Right renal pelvis (tissue), 4 donors: ENCODE measurements at regions not wholly inside any gene's neighbourhood (a gene's known extent, or its start where the extent isn't known, plus 50 kb on each side); places are given as distances from the start of the nearest gene placed in this dataset.

Experiments
- DNase-seq, 4 donors: peaks; one replicate each; pipeline ENCODE4 v3.0.0-alpha.2; 2013; ENCODE audit warnings: low read depth in 4 of 4, low spot score in 3 of 4, missing footprints in 1 of 4

DNA sequence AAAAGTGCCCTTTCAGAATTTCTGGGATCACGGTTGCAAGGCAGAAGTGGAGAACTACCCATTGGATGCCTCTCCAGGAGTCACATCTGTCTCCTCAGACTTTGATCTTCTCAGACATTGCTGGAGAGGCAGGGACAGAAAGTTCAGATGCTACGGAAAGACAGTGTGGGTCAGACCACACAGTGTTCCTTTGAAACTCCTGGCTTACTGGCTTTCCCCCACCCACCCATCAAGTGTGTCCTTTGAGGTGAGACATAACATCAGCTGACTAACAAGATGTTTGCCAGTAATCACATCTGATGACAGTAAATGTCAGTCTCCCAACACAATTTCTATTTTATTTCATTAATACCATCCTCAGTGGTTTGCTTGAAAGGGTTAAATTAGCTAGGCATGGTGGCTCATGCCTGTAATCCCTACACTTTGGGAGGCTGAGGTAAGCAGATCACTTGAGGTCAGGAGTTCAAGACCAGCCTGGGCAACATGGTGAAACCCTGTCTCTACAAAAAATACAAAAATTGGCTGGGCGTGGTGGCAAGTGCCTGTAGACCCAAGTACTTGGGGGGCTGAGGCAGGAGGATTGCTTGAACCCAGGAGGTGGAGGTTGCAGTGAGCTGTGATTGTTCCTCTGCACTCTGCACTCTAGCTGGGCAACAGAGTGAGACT lies 67.2 kb upstream of the SNX9 start:
- DNase-seq = no peak

GRCh38 chr6:157756708-157757429 lies 66.2 kb upstream of the SNX9 start:
- peak; percentile 72 to 79 (median 78) for DNase-seq

- DNase-seq = no peak
Observed at GRCh38 chr6:157757430-157758403, 65.3 kb upstream of the SNX9 start.

GRCh38 chr6:157758516-157759023 lies 64.5 kb upstream of the SNX9 start:
- DNase-seq = no peak

DNA sequence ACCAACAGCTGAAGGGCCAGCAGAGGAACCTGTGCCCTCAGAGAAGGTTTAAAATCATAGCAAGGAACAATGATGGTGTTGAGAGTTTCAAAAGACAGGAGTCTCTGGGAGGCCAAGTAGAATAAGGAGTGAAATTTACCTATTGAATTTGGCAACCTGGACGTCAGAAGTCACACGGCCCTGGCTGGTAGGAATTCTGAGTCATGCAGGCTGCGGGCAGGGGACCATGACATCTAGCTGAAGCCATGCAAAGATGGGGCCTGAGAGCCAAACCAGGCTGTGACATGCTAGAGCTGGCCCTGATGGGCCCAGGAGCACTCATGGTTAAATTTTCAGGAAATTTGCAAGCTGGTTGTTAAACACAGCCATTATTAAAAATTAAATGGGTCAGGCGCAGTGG lies 64.0 kb upstream of the SNX9 start:
- no peak for DNase-seq

GRCh38 chr6:157760137-157760536 lies 62.9 kb upstream of the SNX9 start:
- DNase-seq = no peak

- no peak for DNase-seq
Observed at GRCh38 chr6:157760589-157761330, 62.3 kb upstream of the SNX9 start.

- no peak for DNase-seq
Observed at GRCh38 chr6:157761331-157761921, 61.6 kb upstream of the SNX9 start.

DNA sequence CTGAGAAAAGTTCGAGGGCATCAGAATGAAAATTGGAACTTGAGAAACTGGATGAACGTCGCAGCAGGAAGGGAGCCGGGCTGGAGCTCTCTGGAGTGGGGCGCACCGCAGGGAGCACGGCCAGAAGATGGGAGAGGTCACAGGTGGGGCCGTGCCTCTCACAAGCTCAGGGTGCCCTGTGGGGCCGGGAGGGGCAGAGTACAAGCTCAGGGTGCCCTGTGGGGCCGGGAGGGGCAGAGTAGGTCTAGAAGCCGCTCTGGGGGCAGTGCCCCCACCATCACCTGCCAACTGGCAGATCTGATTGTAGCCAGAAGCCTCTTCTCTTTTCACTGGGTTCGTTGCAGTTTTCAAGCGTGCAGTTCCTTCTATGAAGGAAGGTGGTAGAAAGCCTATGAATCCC lies 61.1 kb upstream of the SNX9 start:
- DNase-seq = no peak

GRCh38 chr6:157762636-157763035 lies 60.4 kb upstream of the SNX9 start:
- DNase-seq = no peak

DNA sequence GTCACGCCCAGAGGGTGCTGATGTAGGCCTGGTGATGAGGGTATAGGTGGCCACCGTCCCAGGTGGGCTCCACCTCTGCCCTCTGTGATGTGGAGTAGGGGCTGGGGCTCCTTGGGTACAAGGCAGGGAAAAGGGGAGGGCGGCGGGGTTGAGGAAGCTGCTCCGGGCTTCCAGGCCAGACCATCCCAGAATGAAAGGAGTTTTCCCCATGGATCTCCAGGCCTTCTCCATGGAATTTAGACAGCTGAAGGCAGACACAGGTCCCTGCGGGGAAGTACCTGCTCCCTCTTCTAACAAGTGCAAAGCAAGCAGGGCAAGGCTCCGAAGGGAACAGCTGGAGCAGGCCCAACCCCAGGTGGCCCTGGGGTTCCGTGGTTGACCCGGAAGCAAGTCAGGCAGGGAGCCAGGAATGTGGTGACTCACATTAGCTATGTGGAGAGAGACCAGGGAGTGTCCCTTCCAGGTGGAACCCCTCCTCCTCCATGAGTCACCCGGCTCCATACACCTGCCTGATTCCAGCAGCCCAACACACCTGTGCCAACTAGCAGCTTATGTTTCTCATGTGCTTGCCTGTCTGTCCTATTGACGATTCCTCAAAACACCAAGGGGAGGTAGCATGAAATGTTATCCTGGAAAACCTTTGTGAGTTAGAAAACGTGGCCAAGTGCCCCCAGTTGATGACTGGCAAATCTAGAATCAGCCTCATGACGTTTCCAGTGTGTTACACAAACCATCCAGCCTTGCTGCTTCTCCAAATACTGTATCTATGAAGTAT lies 59.7 kb upstream of the SNX9 start:
- DNase-seq = peak in 2 of 4 donors; percentile 38 to 62

DNA sequence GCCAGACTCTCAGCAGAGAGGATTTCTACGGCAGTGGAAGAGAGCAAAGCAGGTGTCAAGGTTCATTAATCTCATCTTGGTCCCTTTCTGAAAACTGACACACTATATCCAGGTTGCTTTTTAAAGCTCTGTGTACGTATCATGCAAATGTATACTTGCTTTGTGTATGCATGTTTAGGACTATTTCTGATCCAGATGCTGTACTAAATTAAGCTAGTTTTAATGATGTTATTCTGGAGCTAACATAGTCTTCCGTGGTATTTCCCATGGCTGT lies 59.2 kb upstream of the SNX9 start:
- DNase-seq = no peak

GRCh38 chr6:157764178-157765068 lies 58.6 kb upstream of the SNX9 start:
- peak; percentile 55 to 84 (median 70) for DNase-seq

DNA sequence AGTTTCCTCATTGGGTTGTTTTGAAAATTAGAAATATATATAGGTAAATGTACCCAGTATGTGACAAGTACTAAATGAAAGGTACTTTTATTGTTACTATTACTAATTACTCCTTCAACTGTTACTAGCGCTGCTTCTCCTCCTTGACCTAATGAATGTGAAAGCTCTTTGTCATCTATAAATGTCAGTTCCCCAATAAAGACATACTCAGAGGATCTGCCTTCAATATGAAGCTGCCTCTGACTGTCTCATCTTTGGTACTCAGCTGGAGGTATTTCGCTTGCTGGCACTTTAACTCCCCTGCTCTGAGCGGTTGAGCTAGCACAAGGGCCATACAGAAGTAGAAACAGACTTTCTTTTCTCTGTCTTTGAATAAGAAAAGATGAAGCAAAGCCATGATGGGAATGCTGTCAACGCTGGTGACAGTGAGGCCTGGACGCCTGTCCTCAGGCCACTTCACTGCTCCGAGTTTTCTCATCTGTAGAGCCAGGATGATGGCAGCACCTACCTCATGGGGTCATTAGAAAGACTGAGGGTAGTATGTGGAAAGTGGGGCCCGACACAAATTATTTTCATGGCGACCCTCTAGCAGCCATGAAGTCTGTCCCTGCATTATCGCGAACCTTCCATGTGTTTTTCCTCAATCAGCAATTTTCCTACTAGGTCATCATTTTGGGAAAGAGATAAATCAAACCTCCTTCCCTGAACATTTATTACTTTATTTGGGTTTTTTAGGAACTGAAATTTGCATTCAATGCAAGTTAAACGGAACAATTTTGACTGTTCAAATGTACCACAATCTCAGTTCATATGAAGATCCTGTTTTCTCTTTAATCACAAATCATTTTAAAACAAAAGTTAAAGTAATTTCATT lies 55.9 kb upstream of the SNX9 start:
- DNase-seq = no peak

DNA sequence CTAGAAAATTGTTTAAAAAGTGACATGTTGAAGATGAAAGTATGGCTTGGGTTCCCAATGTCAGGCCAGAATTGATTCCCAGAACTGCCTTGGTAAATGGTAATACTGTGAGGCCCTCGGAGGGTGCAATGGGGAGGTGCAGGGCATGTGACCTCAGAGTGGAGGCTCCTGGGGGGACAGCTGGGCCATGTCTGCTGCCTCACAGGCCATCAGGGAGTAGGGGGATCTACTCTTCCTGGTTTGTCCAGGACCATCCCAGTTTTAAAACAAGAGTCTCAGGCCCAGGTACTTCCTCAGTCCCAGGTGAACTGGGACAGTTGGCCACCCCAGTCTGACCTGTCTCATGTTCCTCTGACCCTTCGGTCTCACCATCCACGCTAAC lies 55.3 kb upstream of the SNX9 start:
- no peak for DNase-seq

- DNase-seq = no peak
Observed at GRCh38 chr6:157768304-157768703, 54.7 kb upstream of the SNX9 start.

GRCh38 chr6:157768863-157769551 lies 54.0 kb upstream of the SNX9 start:
- DNase-seq = no peak
